NCI-H748 treated with DMSO at 0.1 percent for 48 hours (cell line): ENCODE measurements at regions not wholly inside any gene's neighbourhood (a gene's known extent, or its start where the extent isn't known, plus 50 kb on each side); places are given as distances from the start of the nearest gene placed in this dataset.

Source experiments
- DNase-seq: peaks from one replicate; lab custom pipeline; 2025; lab: John Stamatoyannopoulos, UW

- DNase-seq, result no peak
Measured at GRCh38 chrX:5082705-5083104, 1146.0 kb downstream of the NLGN4X start.

- DNase-seq, result no peak
Measured at GRCh38 chrX:5080791-5081190, 1147.9 kb downstream of the NLGN4X start.

GRCh38 chrX:5068550-5068949 lies 1160.1 kb downstream of the NLGN4X start:
- no peak for DNase-seq

- DNase-seq, result no peak
Measured at GRCh38 chrX:5057786-5058185, 1170.9 kb downstream of the NLGN4X start.

- DNase-seq, result no peak
Measured at GRCh38 chrX:5054852-5055251, 1173.8 kb downstream of the NLGN4X start.

- no peak for DNase-seq
Measured at GRCh38 chrX:5051831-5052491, 1176.7 kb downstream of the NLGN4X start.

- no peak for DNase-seq
Measured at GRCh38 chrX:5042563-5042962, 1186.1 kb downstream of the NLGN4X start.

GRCh38 chrX:5031792-5032191 lies 1196.9 kb downstream of the NLGN4X start:
- DNase-seq, result no peak

GRCh38 chrX:5015451-5015850 lies 1213.2 kb downstream of the NLGN4X start:
- no peak for DNase-seq

GRCh38 chrX:4994855-4995254 lies 1233.8 kb downstream of the NLGN4X start:
- no peak for DNase-seq

- DNase-seq, result no peak
Measured at GRCh38 chrX:4978613-4979012, 1250.1 kb downstream of the NLGN4X start.

- DNase-seq, result no peak
Measured at GRCh38 chrX:4971646-4972045, 1257.0 kb downstream of the NLGN4X start.

- no peak for DNase-seq
Measured at GRCh38 chrX:4964112-4964511, 1250.7 kb upstream of the PRKX start.

- no peak for DNase-seq
Measured at GRCh38 chrX:4963432-4963831, 1250.0 kb upstream of the PRKX start.

GRCh38 chrX:4944767-4945166 lies 1231.3 kb upstream of the PRKX start:
- DNase-seq, result no peak

GRCh38 chrX:4936315-4936714 lies 1222.9 kb upstream of the PRKX start:
- DNase-seq, result no peak

- DNase-seq, result no peak
Measured at GRCh38 chrX:4935846-4936245, 1222.4 kb upstream of the PRKX start.

- DNase-seq, result no peak
Measured at GRCh38 chrX:4935401-4935800, 1222.0 kb upstream of the PRKX start.

- no peak for DNase-seq
Measured at GRCh38 chrX:4932790-4933189, 1219.3 kb upstream of the PRKX start.

- no peak for DNase-seq
Measured at GRCh38 chrX:4930426-4930825, 1217.0 kb upstream of the PRKX start.

GRCh38 chrX:4925911-4926310 lies 1212.5 kb upstream of the PRKX start:
- DNase-seq, result no peak

- no peak for DNase-seq
Measured at GRCh38 chrX:4909348-4909747, 1195.9 kb upstream of the PRKX start.

GRCh38 chrX:4905576-4905975 lies 1192.1 kb upstream of the PRKX start:
- no peak for DNase-seq

GRCh38 chrX:4881277-4881676 lies 1167.8 kb upstream of the PRKX start:
- DNase-seq, result no peak

- no peak for DNase-seq
Measured at GRCh38 chrX:4878640-4879039, 1165.2 kb upstream of the PRKX start.
